ENCODE measurements at regions not wholly inside any gene's neighbourhood (a gene's known extent, or its start where the extent isn't known, plus 50 kb on each side); places are given as distances from the start of the nearest gene placed in this dataset.

- CTCF ChIA-PET: no interaction called here
- POLR2A ChIA-PET: no interaction called here
These were observed 97.8 kb downstream of the BANF2 start for GRCh38 chr20:17797579-17797978.

GRCh38 chr20:17797161-17797560, 97.4 kb downstream of the BANF2 start:
- ChIA-PET CTCF (no interaction called here), POLR2A (no interaction called here)

DNA sequence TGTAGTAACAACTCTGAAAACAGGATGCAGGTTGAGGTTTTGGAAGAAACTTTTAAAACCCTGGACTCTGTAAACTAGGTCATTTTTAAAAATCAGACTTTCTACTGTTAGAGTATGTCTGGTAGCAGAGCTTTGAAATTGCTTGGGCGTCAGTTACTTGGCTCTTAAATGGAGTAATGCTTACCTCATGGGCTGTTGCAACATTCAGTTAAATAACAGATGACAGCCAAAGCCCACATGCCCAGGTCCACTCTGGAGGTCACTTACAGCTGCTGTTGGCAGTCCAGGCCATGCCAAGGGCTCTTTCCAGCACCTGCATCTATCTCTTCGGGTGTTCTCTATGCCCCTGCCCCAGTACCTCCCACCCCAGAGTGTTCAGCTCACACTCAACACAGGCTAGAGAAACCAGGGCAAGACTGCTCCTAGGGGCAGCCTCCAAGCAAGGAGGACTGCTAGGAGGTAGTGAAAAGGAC, 96.4 kb downstream of the BANF2 start:
- POLR2A ChIA-PET: no interaction called here

GRCh38 chr20:17795501-17796071, 95.8 kb downstream of the BANF2 start:
- POLR2A ChIA-PET: no interaction called here

More for the DNA sequence above, 96.4 kb downstream of the BANF2 start:
- CTCF ChIA-PET: no interaction called here

GRCh38 chr20:17795003-17795402, 95.2 kb downstream of the BANF2 start:
- ChIA-PET CTCF (no interaction called here), POLR2A (no interaction called here)

More at GRCh38 chr20:17795501-17796071, 95.8 kb downstream of the BANF2 start:
- CTCF ChIA-PET: no interaction called here

DNA sequence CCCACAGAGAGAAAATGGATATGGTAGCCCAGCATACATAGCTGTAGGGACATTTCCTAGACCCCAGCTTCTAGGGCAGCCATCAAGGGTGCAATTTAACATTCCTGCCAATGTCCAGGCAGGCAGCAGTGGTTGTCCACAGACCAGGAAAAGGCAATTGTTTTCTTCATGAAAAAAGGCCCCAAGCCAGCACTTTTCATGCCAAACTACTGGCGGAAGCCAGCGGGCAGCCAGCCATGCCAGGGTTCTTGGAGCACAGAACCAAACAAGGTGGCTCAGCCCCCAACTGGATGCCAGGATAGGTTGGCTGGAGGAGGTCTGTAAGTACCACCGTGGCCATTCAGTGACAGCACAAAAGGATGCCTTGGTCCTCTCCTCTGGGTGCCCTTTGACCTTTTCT, 94.6 kb downstream of the BANF2 start:
- ChIA-PET CTCF (no interaction called here), POLR2A (no interaction called here)

DNA sequence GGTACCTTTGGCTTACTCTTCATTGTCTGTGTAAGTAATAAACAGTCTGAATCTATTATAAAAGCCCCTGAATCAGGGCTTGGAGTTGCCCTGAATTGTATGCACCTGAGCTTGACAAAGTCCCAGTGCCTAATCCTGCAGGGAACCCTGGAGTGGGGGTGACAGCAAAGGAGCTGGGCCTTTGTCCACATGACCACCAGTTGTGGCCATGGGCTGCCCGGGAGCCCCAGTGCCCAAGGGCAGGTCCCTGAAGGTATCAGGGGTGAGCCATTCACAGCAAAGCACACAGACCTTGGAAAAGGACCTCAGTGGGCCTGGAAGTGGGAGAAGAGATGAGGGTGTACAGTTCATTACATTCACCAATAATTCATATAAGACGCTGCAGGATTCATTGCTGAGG, 94.2 kb downstream of the BANF2 start:
- POLR2A ChIA-PET: no interaction called here
- CTCF ChIA-PET: no interaction called here

DNA sequence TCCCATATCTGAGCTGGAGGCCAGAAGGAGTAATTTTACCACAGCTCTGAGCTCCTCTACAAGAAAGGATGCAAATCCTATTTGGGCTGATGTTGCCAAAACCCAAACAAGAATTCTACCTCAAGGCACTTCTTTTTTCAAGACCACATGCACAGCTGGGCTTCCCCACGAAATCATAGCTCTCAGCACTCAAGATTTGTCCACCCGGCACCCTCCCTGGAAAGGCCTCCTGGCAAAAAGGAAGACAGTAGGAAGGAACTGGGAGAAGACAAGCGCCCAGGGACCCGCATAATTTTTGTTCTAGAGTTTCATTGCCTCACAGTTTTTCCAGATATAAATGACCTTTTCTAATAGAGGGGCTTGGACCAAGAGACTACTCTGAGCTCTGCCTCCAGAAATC, 90.5 kb downstream of the BANF2 start:
- POLR2A ChIA-PET: no interaction called here
- CTCF ChIA-PET: no interaction called here

GRCh38 chr20:17787816-17788215, 88.0 kb downstream of the BANF2 start:
- POLR2A ChIA-PET: no interaction called here
- CTCF ChIA-PET: no interaction called here

GRCh38 chr20:17786221-17786718, 86.5 kb downstream of the BANF2 start:
- ChIA-PET POLR2A (no interaction called here), CTCF (no interaction called here)

Data from activated CD8-positive, alpha-beta memory T cell treated with anti-CD3 and anti-CD28 coated beads for 36 hours (primary cell).